H1 (cell line): ENCODE measurements at regions not wholly inside any gene's neighbourhood (a gene's known extent, or its start where the extent isn't known, plus 50 kb on each side); places are given as distances from the start of the nearest gene placed in this dataset.

Source experiments
- JUND ChIP-seq: IDR thresholded peaks from 2 replicates; pipeline ENCODE4 v1.6.1; 2011; ENCODE audit warnings: mild to moderate bottlenecking, improper control_type of control experiment, low read length
- SP1 ChIP-seq: IDR thresholded peaks from 2 replicates; pipeline ENCODE4 v1.6.1; 2011; ENCODE audit warnings: low read depth, low read length

DNA sequence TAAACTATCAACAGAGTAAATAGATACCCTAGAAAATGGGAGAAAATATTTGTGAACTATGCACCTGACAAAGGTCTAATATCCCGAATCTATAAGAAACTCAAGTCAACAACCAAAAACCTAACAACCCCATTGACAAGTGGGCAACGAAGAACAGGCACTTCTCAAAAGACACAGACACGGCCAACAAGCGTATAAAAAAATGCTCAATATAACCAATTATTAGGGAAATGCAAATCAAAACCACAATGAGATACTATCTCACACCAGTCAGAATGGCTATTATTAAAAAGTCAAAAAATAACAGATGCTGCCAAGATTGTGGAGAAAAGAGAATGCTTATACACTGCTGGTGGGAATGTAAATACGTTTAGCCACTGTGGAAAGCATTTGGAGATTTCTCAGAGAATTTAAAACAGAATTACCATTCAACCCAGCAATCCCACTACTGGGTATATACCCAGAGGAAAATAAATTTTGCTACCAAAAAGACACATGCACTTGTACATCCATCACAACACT, 63.2 kb upstream of the CAV2 start (continued):
- TF ChIP-seq JUND (no peak), SP1 (no peak)
